ENCODE measurements at regions not wholly inside any gene's neighbourhood (a gene's known extent, or its start where the extent isn't known, plus 50 kb on each side); places are given as distances from the start of the nearest gene placed in this dataset.

DNA sequence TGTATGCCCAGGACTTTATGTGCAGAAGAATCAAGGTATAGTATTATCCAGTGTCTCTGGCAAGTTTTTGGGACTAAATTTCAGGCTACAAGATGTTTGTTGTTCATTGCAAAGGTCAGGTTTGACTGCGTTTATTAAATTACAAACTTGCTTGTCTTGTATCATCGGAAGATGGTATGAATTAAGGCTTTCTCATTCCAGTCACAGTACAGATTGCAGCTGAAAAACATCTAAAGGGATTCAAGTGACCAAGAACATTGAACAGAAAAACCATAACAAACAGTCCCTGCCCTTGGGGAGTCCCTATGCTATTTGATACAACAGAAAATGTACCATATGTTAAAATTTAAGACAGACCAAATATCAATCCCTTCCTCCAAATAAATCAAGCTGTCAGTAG lies 244.7 kb upstream of the TNC start:
- H3K9me3 ChIP-seq (ENCODE audit: control insufficient read depth, low read length): no peaks in the 10 kb centered on the region
- H3K27ac ChIP-seq (ENCODE audit: low read depth, low read length, severe bottlenecking): no peak overlapping the region
- peaks cover 12% of the 10 kb centered on the region for H3K4me1 ChIP-seq (ENCODE audit: control insufficient read depth, insufficient read depth, low read length, poor library complexity, severe bottlenecking)
- H3K4me3 ChIP-seq (ENCODE audit: extremely low read depth, insufficient read depth, low read length, poor library complexity, severe bottlenecking): no peak overlapping the region
- WGBS, 2 experiments (ENCODE audit: insufficient coverage in 2 of 2): 100% methylated on average over 2 of the region's 2 CpGs
- H3K36me3 ChIP-seq (ENCODE audit: control insufficient read depth, insufficient read depth, low read length): no peaks in the 10 kb centered on the region

DNA sequence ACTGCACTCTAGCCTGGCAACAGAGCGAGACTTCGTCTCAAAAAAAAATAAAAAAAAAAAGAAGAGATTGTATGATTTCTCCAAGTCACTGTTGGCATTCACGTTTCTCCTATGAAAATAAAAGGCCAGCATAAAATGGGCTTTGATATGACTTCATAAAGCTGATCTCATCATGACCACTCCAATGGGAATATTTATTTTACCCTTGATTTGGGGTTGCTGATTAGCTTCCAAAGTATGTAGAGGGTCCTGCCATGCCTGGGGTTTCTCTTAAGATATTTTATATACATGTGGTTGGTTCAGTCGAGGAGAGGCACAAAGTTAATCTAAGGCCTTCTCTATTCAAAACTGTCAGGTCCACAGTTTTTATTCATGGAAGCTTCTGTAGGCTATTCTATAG lies 247.0 kb upstream of the TNC start:
- H3K27ac ChIP-seq (ENCODE audit: low read depth, low read length, severe bottlenecking): no peak overlapping the region
- H3K9me3 ChIP-seq (ENCODE audit: control insufficient read depth, low read length): no peaks in the 10 kb centered on the region
- peaks cover under 1% of the 10 kb centered on the region for H3K4me1 ChIP-seq (ENCODE audit: control insufficient read depth, insufficient read depth, low read length, poor library complexity, severe bottlenecking)
- no peaks in the 10 kb centered on the region for H3K36me3 ChIP-seq (ENCODE audit: control insufficient read depth, insufficient read depth, low read length)
- WGBS, 2 experiments (ENCODE audit: insufficient coverage in 2 of 2): 100% methylated on average over 2 of the region's 4 CpGs; no CpG with 5 or more reads in 1 of the 2 experiments
- H3K4me3 ChIP-seq (ENCODE audit: extremely low read depth, insufficient read depth, low read length, poor library complexity, severe bottlenecking): no peak overlapping the region

DNA sequence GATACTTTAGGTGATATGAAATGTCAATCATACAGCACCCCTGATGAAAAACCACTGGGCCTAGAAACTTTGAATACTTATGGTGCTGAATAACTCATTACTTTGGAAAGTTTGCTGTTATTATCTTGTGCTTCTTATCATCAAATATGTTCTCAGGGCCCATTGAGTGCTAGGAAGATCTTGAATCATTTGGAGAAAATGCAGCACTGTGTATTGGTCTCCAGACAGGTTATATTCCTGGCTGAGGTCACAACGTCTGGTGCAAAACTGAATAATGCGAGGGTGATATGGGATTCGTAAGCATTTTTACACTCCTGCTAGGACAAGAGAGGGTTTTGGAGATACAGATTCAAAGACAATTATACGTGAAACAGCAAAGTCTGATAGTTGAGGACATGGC lies 249.4 kb upstream of the TNC start:
- 94 to 100% methylated on average over 1 to 3 of the region's 4 CpGs for WGBS, 2 experiments (ENCODE audit: insufficient coverage in 2 of 2)
- H3K9me3 ChIP-seq (ENCODE audit: control insufficient read depth, low read length): no peaks in the 10 kb centered on the region
- H3K4me1 ChIP-seq (ENCODE audit: control insufficient read depth, insufficient read depth, low read length, poor library complexity, severe bottlenecking): no peaks in the 10 kb centered on the region
- no peak overlapping the region for H3K4me3 ChIP-seq (ENCODE audit: extremely low read depth, insufficient read depth, low read length, poor library complexity, severe bottlenecking)
- H3K36me3 ChIP-seq (ENCODE audit: control insufficient read depth, insufficient read depth, low read length): no peaks in the 10 kb centered on the region
- H3K27ac ChIP-seq (ENCODE audit: low read depth, low read length, severe bottlenecking): no peak overlapping the region

DNA sequence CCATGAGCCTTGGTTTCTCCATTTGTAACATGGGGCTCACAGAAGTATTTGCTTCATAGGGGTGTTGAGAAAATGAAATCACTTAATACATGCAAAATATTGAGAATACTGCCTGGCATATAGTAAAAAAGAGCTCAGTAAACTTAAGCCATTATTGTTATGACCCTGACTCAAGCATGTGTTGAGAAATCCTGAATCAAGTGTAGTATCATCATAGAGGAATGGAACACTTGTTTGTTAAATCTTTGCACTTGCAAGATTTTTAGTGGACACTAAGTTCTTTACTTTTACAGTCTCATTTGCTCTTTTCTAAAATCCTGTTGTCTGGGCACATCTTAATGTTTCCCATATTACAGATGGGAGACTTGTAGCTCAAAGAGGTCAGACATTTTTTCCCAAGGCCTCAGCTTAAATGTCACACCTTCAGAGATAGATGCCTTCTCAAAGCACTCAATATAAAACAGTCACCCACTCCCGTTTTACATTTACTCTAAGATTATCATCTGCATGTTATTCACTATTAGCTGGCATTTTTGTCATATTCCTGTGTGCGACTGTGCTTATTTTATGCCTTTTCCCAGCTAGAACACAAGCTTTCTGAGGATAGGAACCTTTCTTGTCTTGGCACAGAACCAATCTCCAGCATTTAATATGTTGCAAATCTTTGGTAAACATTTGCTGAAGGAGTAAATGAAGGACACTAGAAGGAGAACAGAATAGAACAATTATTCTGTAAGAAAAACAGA lies 250.0 kb upstream of the TNC start:
- H3K9me3 ChIP-seq (ENCODE audit: control insufficient read depth, low read length): no peaks in the 10 kb centered on the region
- H3K36me3 ChIP-seq (ENCODE audit: control insufficient read depth, insufficient read depth, low read length): no peaks in the 10 kb centered on the region
- peaks cover 5% of the 10 kb centered on the region for H3K4me1 ChIP-seq (ENCODE audit: control insufficient read depth, insufficient read depth, low read length, poor library complexity, severe bottlenecking)
- no peak overlapping the region for H3K4me3 ChIP-seq (ENCODE audit: extremely low read depth, insufficient read depth, low read length, poor library complexity, severe bottlenecking)
- H3K27ac ChIP-seq (ENCODE audit: low read depth, low read length, severe bottlenecking): no peak overlapping the region
- 75 to 91% methylated on average over 2 of the region's 2 CpGs for WGBS, 2 experiments (ENCODE audit: insufficient coverage in 2 of 2)

DNA sequence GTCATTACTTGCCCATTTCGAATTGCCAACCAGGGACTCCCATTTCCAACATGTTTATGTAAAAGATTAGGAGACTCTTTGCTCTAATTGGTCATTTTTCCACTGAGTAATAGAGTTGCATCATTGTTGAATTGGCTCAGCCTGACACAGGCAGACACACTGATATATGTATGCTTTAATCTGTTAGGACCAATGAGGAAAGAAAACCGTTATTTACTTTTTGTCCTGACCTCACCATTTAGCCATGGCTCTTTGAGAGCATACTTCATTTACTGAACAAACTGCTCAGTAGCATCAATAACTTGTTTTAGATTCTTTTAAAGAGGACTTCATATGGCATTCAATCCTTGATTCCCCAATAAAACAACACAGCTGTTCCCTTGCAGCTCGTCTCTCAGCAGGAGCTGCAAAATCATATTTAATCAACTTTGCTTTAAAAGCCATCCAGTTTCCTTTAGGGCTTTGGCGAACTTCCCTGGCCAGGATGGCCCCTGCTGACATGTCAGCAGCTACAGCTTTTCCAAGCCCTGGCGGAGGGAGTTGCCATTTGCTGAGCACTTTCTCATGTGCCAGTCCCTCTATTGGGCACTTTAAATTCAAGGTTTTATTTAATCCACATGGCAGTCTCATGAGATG lies 251.5 kb upstream of the TNC start:
- H3K27ac ChIP-seq (ENCODE audit: low read depth, low read length, severe bottlenecking): no peak overlapping the region
- H3K4me3 ChIP-seq (ENCODE audit: extremely low read depth, insufficient read depth, low read length, poor library complexity, severe bottlenecking): no peak overlapping the region
- H3K9me3 ChIP-seq (ENCODE audit: control insufficient read depth, low read length): no peaks in the 10 kb centered on the region
- peaks cover 8% of the 10 kb centered on the region for H3K4me1 ChIP-seq (ENCODE audit: control insufficient read depth, insufficient read depth, low read length, poor library complexity, severe bottlenecking)
- WGBS, 2 experiments (ENCODE audit: insufficient coverage in 2 of 2): 83 to 89% methylated on average over 4 of the region's 5 CpGs
- H3K36me3 ChIP-seq (ENCODE audit: control insufficient read depth, insufficient read depth, low read length): no peaks in the 10 kb centered on the region

DNA sequence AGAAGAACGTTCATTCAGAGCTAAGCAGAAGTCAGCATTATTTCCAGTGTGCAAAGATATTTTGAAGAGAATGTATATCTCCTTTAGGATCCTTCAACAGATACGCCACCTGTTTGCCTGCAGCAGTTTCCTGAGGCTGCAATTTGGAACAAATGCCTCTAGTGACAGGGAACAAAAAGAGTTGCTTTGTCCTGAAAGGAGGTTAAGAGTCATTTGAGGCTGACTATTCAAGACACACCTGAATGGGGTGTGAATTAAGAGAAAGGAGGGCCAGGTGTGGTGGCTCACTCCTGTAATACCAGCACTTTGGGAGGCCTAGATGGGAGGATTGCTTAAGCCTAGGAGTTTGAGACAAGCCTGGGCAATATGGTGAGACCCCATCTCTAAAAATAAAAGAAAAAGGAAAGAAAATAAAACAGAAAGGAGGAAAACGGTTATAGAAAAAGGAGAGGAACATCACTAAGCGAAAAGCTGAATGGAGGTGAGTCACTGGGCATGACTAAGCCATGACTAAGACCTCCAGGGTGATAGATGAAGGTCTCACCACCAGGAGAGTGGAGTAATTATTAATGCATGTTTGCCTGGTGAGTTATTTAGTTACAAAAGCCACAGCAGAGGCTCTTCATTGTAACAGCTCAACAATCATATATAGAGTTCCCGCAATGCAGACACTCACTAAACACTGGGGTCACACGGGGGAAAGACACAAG lies 255.2 kb upstream of the TNC start:
- Histone ChIP-seq H3K4me1 (ENCODE audit: control insufficient read depth, insufficient read depth, low read length, poor library complexity, severe bottlenecking) (peaks cover 8% of the 10 kb centered on the region), H3K36me3 (ENCODE audit: control insufficient read depth, insufficient read depth, low read length) (no peaks in the 10 kb centered on the region), H3K9me3 (ENCODE audit: control insufficient read depth, low read length) (no peaks in the 10 kb centered on the region), H3K27ac (ENCODE audit: low read depth, low read length, severe bottlenecking) (peak overlapping the region; percentile 72), H3K4me3 (ENCODE audit: extremely low read depth, insufficient read depth, low read length, poor library complexity, severe bottlenecking) (no peak overlapping the region)
- 75 to 87% methylated on average over 2 to 6 of the region's 6 CpGs for WGBS, 2 experiments (ENCODE audit: insufficient coverage in 2 of 2)

DNA sequence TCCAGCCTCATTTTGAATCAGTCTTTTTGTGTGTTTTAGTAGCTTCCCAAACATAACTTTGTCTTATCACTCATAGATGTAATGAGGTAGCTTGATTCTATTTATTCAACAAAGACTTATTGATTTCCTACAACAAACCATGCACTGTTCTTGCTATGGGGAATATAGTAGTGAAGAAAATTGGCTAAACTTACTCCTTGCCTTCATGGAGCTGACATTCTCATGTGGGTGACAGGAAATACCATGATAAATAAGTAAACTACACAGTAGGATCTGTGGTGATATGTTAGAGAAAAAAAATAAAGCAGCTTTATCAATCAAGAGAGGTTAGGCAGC lies 255.7 kb upstream of the TNC start:
- H3K9me3 ChIP-seq (ENCODE audit: control insufficient read depth, low read length): no peaks in the 10 kb centered on the region
- H3K4me3 ChIP-seq (ENCODE audit: extremely low read depth, insufficient read depth, low read length, poor library complexity, severe bottlenecking): no peak overlapping the region
- H3K4me1 ChIP-seq (ENCODE audit: control insufficient read depth, insufficient read depth, low read length, poor library complexity, severe bottlenecking): peaks cover 8% of the 10 kb centered on the region
- H3K36me3 ChIP-seq (ENCODE audit: control insufficient read depth, insufficient read depth, low read length): no peaks in the 10 kb centered on the region
- H3K27ac ChIP-seq (ENCODE audit: low read depth, low read length, severe bottlenecking): peak overlapping the region; percentile 72

DNA sequence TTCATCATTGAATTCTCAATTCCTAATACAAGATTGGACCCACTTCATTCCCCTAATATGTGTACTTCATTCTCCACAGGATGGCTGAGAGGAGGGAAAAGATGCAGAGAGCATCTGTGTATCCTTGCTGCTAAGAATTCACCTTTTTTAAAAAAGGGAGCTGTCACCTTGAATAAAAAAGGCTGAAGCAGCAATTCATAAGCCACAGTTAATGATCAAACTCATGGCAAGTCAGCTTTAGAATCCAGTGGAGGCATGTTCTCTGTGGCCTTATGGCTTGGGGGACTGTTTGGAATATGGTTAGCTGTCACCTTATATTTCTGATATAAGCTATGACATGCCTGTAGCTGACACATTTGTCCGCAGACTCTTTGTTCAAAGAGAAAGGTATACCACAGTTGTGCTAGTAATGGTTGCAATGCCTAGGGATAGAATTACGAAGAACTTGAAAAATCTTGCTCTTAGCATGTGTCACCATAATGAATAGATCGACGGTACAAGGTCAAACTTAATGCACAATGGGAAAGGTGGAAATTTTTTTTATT lies 256.8 kb upstream of the TNC start:
- Histone ChIP-seq H3K4me1 (ENCODE audit: control insufficient read depth, insufficient read depth, low read length, poor library complexity, severe bottlenecking) (peaks cover 8% of the 10 kb centered on the region), H3K4me3 (ENCODE audit: extremely low read depth, insufficient read depth, low read length, poor library complexity, severe bottlenecking) (no peak overlapping the region)
- 100% methylated on average over 2 of the region's 4 CpGs for WGBS, 2 experiments (ENCODE audit: insufficient coverage in 2 of 2)

DNA sequence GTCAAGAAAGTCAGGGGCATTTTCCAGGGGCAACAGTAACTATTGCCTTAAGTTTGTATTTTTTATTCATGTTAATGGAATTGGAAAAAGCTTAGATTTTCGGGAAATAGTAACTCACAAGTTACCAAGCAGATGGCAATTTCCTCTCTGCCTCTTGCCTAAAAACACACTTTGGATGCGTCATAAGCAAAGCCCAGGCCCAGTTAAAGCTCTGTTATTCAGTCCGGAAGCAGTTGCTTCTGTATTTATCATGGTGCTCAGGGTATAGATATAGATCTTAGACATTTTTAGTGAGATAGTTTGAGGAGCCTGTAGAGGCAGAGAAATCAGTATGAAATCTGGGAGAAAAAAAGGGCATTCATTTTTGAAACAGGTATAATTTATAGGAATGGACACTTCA lies 260.3 kb upstream of the TNC start:
- Histone ChIP-seq H3K4me3 (ENCODE audit: extremely low read depth, insufficient read depth, low read length, poor library complexity, severe bottlenecking) (no peak overlapping the region), H3K27ac (ENCODE audit: low read depth, low read length, severe bottlenecking) (no peak overlapping the region), H3K36me3 (ENCODE audit: control insufficient read depth, insufficient read depth, low read length) (no peaks in the 10 kb centered on the region), H3K9me3 (ENCODE audit: control insufficient read depth, low read length) (peaks cover 6% of the 10 kb centered on the region), H3K4me1 (ENCODE audit: control insufficient read depth, insufficient read depth, low read length, poor library complexity, severe bottlenecking) (peaks cover under 1% of the 10 kb centered on the region)
- WGBS, 2 experiments (ENCODE audit: insufficient coverage in 2 of 2): 95 to 100% methylated on average over 1 to 2 of the region's 3 CpGs

More for the DNA sequence above, 256.8 kb upstream of the TNC start:
- H3K9me3 ChIP-seq (ENCODE audit: control insufficient read depth, low read length): no peaks in the 10 kb centered on the region
- H3K36me3 ChIP-seq (ENCODE audit: control insufficient read depth, insufficient read depth, low read length): no peaks in the 10 kb centered on the region
- H3K27ac ChIP-seq (ENCODE audit: low read depth, low read length, severe bottlenecking): no peak overlapping the region

DNA sequence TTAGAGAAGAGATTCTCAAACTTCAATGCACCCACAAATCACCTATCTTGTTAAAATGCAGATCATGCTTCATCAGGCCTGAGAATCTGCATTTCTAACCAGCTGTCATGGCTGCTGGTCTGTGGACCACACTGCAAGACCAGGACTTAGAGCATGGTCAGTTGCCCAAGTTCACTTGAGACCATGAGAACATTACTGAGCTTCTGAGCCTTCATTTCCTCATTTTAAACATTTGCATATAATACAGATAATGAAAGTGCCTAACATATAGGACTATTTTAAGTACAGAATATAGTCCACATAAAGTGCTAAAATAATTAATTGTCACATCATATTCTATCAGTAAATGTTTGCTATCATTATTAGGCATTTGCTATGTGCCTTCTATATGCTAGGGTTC lies 260.8 kb upstream of the TNC start:
- no peak overlapping the region for H3K27ac ChIP-seq (ENCODE audit: low read depth, low read length, severe bottlenecking)
- H3K4me1 ChIP-seq (ENCODE audit: control insufficient read depth, insufficient read depth, low read length, poor library complexity, severe bottlenecking): no peaks in the 10 kb centered on the region
- no peak overlapping the region for H3K4me3 ChIP-seq (ENCODE audit: extremely low read depth, insufficient read depth, low read length, poor library complexity, severe bottlenecking)
- H3K36me3 ChIP-seq (ENCODE audit: control insufficient read depth, insufficient read depth, low read length): no peaks in the 10 kb centered on the region
- peaks cover 8% of the 10 kb centered on the region for H3K9me3 ChIP-seq (ENCODE audit: control insufficient read depth, low read length)

DNA sequence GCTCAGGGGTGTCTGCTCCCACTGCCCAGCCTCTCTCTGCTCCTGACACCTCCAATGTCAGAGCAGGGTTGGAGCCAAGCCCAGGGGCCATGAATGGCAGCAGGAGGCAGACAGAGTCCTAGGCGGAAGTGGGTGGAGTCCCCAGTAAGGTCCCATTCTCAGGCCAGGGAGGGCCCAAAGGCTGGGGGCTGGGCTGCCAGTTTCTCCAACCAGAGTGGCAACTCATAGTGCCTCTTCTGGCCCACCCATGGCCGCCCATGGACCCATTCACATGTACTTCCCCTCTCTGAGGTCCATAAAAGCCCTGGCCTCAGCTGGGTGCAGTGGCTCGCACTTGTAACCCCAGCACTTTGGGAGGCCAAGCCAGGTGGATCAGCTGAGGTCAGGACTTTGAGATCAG lies 261.8 kb upstream of the TNC start:
- H3K4me3 ChIP-seq (ENCODE audit: extremely low read depth, insufficient read depth, low read length, poor library complexity, severe bottlenecking): no peak overlapping the region
- WGBS, 2 experiments (ENCODE audit: insufficient coverage in 2 of 2): 73 to 92% methylated on average over 2 to 3 of the region's 3 CpGs
- H3K4me1 ChIP-seq (ENCODE audit: control insufficient read depth, insufficient read depth, low read length, poor library complexity, severe bottlenecking): no peaks in the 10 kb centered on the region
- no peak overlapping the region for H3K27ac ChIP-seq (ENCODE audit: low read depth, low read length, severe bottlenecking)
- H3K36me3 ChIP-seq (ENCODE audit: control insufficient read depth, insufficient read depth, low read length): no peaks in the 10 kb centered on the region
- peaks cover 8% of the 10 kb centered on the region for H3K9me3 ChIP-seq (ENCODE audit: control insufficient read depth, low read length)

Data from mesodermal cell (in vitro differentiated cells).